ENCODE measurements at regions not wholly inside any gene's neighbourhood (a gene's known extent, or its start where the extent isn't known, plus 50 kb on each side); places are given as distances from the start of the nearest gene placed in this dataset.

- no peak for DNase-seq (ENCODE audit: low read depth)
Measured at GRCh38 chr10:33385686-33386085, 51.2 kb upstream of the NRP1 start.

GRCh38 chr10:33385015-33385414 lies 50.5 kb upstream of the NRP1 start:
- DNase-seq (ENCODE audit: low read depth): no peak

Data from forelimb muscle (tissue), 1 donor.